Activated CD4-positive, alpha-beta T cell treated with anti-CD3 and anti-CD28 coated beads, Interleukin-2, amount 10 ng/mL, durations not matched to agents 7 days and 5 days (primary cell): ENCODE measurements at regions not wholly inside any gene's neighbourhood (a gene's known extent, or its start where the extent isn't known, plus 50 kb on each side); places are given as distances from the start of the nearest gene placed in this dataset.
A peak's percentile ranks its signal among the peaks of the same experiment; 100 is the strongest.
"Not testable (repeated sequence)": the region's sequence is repeated elsewhere in the genome, so short reads cannot be mapped to it uniquely, and the experiment has no call there.

Experiments
- CTCF ChIA-PET: fragments of 350-600 bp; sonication (Branson Sonifier 250); formaldehyde crosslinking; loops from one replicate; lab custom pipeline; 2021; ENCODE audit warnings: antibody characterized with exemption; lab: Charles Lee
- POLR2A ChIA-PET: fragments of 350-600 bp; sonication (Branson Sonifier 250); formaldehyde crosslinking; loops from one replicate; lab custom pipeline; 2021; ENCODE audit warnings: antibody characterized with exemption; lab: Charles Lee
- DNase-seq: peaks from one replicate; pipeline ENCODE4 v3.0.0-alpha.2; 2020
- H3K27ac Mint-ChIP-seq: one replicate; pipeline ENCODE4 v1.8.0; 2021; ENCODE audit warnings: mild to moderate bottlenecking, moderate library complexity, mixed read lengths
- H3K27me3 Mint-ChIP-seq: one replicate; pipeline ENCODE4 v1.8.0; 2021; ENCODE audit warnings: mixed read lengths
- H3K36me3 Mint-ChIP-seq: one replicate; pipeline ENCODE4 v1.8.0; 2021; ENCODE audit warnings: low read depth, mixed read lengths
- H3K4me1 Mint-ChIP-seq: one replicate; pipeline ENCODE4 v1.8.0; 2021; ENCODE audit warnings: mixed read lengths
- H3K4me3 Mint-ChIP-seq: one replicate; pipeline ENCODE4 v1.8.0; 2021; ENCODE audit warnings: mild to moderate bottlenecking, moderate library complexity, mixed read lengths
- H3K9me3 Mint-ChIP-seq: one replicate; pipeline ENCODE4 v1.8.0; 2021; ENCODE audit warnings: mixed read lengths

DNA sequence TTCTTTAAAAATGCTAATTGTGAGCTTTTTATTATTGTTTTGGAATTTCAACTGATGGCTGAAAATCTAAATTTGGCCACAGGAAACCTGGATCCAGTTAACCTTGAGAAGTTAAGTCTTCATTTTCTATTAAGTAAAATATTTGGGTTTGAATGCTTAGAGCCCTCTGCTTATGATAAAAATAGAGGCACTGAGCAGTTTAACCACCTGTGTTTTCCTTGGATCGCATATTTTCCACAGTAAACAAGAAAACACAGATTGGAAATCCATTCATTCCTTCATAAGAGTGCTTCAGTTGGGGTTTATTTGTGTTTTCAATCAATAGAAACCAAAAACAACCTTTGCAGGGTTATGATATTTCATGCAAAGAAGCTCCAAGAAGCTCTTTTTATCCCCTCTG is 77.2 kb upstream of the HES1 start:
- ChIA-PET POLR2A (no interaction called here), CTCF (interaction anchor here (0.6 to 1.4 kb wide), 4 partner anchors 14 to 257 kb away, joined by 3 to 8 read pairs (median 4); no protein-coding TSS in a partner anchor)
- H3K9me3 Mint-ChIP-seq, result no peaks in the 10 kb centered on the region
- peaks cover 9% of the 10 kb centered on the region for H3K27me3 Mint-ChIP-seq
- no peak overlapping the region for H3K4me3 Mint-ChIP-seq
- peaks cover 13% of the 10 kb centered on the region for H3K4me1 Mint-ChIP-seq
- no peaks in the 10 kb centered on the region for H3K36me3 Mint-ChIP-seq
- DNase-seq, result no peak
- no peak overlapping the region for H3K27ac Mint-ChIP-seq

DNA sequence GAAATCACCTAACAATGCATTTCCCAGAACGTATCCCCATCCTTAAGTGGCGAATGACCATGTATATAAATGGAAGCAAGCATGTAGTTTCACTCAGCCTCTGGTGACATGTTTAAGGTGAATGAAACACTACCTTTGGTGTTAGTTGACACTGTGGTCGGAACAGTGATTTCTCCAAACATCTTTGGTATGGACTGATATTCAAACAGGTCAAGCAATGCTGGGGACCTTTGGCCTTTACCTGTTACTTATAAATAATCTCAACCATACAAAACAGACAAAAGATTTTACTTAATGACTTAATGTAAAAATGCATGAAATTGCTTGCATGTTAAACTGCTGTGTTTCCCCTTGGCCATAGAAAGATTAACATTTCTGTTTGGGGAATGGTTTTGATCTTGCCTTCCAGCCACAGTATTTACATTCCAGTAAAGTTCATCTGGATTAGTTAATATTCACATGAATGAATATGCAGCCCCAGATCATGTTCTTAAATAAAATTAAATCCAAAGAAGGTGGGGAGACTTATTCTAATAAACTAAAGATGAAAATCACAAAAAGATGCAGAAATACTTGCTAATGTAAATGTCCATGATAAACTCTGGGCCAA is 74.4 kb upstream of the HES1 start:
- POLR2A ChIA-PET, result no interaction called here
- CTCF ChIA-PET, result interaction anchor here (0.7 kb wide), 2 partner anchors 43 to 236 kb away, joined by 3 to 5 read pairs; no protein-coding TSS in a partner anchor
- peaks cover 16% of the 10 kb centered on the region for H3K27me3 Mint-ChIP-seq
- no peaks in the 10 kb centered on the region for H3K9me3 Mint-ChIP-seq
- H3K27ac Mint-ChIP-seq, result no peak overlapping the region
- H3K4me3 Mint-ChIP-seq, result no peak overlapping the region
- H3K4me1 Mint-ChIP-seq, result peaks cover 13% of the 10 kb centered on the region
- no peak for DNase-seq
- peaks cover 3% of the 10 kb centered on the region for H3K36me3 Mint-ChIP-seq

DNA sequence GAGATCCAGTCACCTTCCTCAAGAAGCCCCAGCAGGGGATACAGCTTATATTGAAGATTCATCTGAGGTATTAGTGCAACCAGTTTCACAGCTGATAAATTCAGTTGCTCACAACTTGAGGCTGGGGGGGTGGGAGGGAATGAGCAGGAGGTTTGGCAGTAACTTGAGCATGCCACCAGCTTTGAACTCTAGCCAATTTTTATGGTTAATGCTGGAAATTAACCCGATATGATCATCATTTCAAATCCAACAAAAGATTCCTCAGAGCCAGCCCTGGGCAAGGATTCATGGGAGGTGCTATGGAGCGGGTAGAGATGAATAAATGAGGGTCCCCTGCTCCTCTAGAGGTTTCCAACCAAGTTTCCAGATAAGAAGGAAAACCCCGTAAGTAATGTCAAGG is 73.1 kb upstream of the HES1 start:
- CTCF ChIA-PET, result interaction anchor here (1.1 kb wide), 1 partner anchor 12 kb away, joined by 3 read pairs; no protein-coding TSS in a partner anchor
- peaks cover 5% of the 10 kb centered on the region for H3K9me3 Mint-ChIP-seq
- POLR2A ChIA-PET, result no interaction called here
- peaks cover 9% of the 10 kb centered on the region for H3K4me1 Mint-ChIP-seq
- H3K36me3 Mint-ChIP-seq, result peaks cover 3% of the 10 kb centered on the region
- H3K27me3 Mint-ChIP-seq, result peaks cover 24% of the 10 kb centered on the region
- H3K27ac Mint-ChIP-seq, result no peak overlapping the region
- H3K4me3 Mint-ChIP-seq, result no peak overlapping the region
- no peak for DNase-seq

DNA sequence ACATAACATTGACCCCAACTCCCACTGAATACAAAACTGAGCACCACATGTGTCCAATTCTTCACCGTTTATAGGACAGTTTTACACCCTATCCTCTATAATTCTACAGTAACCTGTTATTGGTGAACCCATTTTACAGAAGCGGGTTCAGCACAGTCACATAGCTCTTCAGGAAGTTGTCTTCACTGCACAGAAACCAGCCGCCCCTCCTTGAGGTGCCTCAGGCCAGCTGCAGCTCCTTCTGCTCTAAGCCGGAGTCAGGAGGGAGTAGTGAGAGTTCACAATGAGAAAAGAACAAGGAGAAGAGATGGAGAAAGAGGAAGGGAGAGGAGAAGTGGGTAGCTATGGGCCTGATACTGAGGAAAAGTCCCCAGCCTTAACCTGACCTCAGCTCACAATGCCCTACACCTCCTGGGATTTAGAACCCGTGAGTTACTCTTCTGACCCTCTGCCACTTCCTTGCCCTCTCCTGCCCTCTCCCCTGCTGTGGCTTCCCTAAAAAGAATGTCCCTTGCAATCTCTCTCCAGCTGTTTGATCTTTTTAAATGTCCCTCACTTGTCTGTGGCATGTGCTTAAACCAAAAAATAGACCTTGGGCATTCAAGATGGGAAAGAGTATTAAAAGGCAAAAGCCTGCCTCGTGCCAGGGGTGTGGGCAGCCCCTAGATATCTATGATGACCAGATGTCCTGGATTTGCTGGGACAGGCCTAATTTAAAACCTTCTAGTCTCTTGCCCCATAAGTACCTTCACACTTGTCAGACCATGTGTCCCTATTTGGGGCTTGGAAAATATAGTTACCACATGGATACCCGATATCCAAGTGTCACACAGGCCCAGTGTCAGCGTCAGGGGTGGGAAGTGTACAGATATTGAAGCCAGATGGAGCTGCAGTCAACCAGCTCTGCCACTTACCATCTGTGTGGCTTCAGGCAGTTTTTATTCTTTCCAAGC is 71.3 kb upstream of the HES1 start:
- Mint-ChIP-seq H3K36me3 (peaks cover 3% of the 10 kb centered on the region), H3K9me3 (peaks cover 12% of the 10 kb centered on the region), H3K27me3 (peaks cover 35% of the 10 kb centered on the region), H3K27ac (no peak overlapping the region), H3K4me1 (peaks cover 5% of the 10 kb centered on the region), H3K4me3 (no peak overlapping the region)
- POLR2A ChIA-PET, result interaction anchor here (0.6 kb wide), 1 partner anchor 9 kb away, joined by 3 read pairs; no protein-coding TSS in a partner anchor
- CTCF ChIA-PET, result interaction anchor here (1.1 kb wide), 1 partner anchor 18 kb away, joined by 3 read pairs; no protein-coding TSS in a partner anchor
- DNase-seq, result no peak

DNA sequence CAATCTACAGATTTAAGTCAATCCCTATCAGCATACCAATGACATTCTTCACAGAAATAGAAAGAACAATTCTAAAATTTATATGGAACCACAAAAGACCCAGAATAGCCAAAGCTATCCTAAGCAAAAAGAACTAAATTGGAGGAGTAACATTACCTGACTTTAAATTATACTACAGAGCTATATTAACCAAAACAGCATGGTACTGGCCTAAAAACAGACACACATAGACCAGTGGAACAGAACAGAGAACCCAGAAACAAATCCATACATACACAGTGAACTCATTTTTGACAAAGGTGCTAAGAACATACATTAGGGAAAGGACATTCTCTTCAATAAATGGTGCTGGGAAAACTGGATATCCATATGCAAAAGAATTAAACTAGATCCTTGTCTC is 68.6 kb upstream of the HES1 start:
- H3K36me3 Mint-ChIP-seq, POLR2A ChIA-PET, H3K27ac Mint-ChIP-seq, DNase-seq, H3K4me3 Mint-ChIP-seq: not testable (repeated sequence)
- Mint-ChIP-seq H3K9me3 (peaks cover 12% of the 10 kb centered on the region), H3K4me1 (peaks cover 17% of the 10 kb centered on the region), H3K27me3 (peaks cover 50% of the 10 kb centered on the region)
- CTCF ChIA-PET, result interaction anchor here (0.8 to 1.3 kb wide), 3 partner anchors 17 to 42 kb away, joined by 3 read pairs; no protein-coding TSS in a partner anchor

DNA sequence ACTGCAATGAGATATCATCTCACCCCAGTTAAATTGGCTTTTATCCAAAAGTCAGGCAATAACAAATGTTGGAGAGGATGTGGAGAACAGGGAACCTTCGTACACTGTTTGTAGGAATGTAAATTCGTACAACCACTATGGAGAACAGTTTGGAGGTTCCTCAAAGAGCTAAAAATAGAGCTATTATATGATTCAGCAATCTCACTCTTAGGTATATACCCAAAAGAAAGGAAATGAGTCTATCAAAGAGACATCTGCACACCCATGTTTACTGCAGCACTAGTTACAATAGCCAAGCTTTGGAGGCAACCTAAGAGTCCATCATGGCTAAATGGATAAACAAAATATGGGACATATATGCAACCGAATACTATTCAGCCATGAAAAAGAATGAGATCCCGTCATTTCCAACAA is 68.0 kb upstream of the HES1 start:
- ChIA-PET POLR2A (interaction anchor here (0.7 kb wide), 1 partner anchor 37 kb away, joined by 7 read pairs; no protein-coding TSS in a partner anchor), CTCF (interaction anchor here (0.8 to 1.3 kb wide), 3 partner anchors 16 to 41 kb away, joined by 3 read pairs; no protein-coding TSS in a partner anchor)
- Mint-ChIP-seq H3K9me3 (peaks cover 12% of the 10 kb centered on the region), H3K4me3 (no peak overlapping the region), H3K36me3 (peaks cover 7% of the 10 kb centered on the region), H3K27ac (no peak overlapping the region), H3K27me3 (peaks cover 56% of the 10 kb centered on the region), H3K4me1 (peaks cover 18% of the 10 kb centered on the region)
- no peak for DNase-seq

DNA sequence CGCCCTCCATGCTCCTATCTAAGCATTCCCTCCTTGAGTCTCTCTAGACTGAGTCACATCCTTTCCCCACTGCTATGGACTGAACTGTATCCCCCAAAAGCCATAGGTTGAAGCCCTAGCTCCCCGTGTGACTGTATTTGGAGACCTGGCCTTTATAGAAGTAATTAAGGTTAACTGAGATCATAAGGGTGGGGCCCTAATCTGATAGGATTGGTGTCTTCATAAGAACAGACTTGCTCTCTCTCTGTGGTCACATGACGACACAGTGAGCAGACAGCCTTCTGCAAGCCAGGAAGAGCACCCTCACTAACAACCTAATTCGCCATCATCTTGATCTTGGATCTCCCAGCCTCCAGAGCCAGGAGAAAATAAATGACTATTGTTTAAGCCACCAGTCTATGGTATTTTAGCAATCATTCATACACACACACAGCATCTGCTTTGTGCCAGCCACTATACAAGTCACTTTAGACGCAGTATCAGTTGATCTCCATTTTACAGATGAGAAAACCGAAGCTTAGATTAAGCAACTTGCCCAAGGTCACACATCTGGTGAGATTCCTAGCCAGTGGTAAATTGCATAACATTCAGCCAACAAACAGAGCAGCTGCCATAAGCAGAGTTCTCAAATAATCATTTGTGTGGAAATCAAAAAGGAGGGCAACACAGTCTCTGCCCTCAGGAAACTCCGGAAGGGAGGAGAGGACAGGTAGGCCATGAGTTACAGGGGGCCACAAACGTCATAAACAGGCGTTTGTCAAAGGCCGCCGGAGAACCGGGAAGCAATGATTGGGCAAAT is 66.3 kb upstream of the HES1 start:
- peak overlapping the region; percentile 56 for H3K4me3 Mint-ChIP-seq
- POLR2A ChIA-PET, result no interaction called here
- H3K9me3 Mint-ChIP-seq, result peaks cover 12% of the 10 kb centered on the region
- no peak for DNase-seq
- peaks cover 68% of the 10 kb centered on the region for H3K27me3 Mint-ChIP-seq
- peaks cover 7% of the 10 kb centered on the region for H3K36me3 Mint-ChIP-seq
- CTCF ChIA-PET, result interaction anchor here (1.1 to 1.2 kb wide), 2 partner anchors 9 to 247 kb away, joined by 3 read pairs; no protein-coding TSS in a partner anchor
- H3K27ac Mint-ChIP-seq, result no peak overlapping the region
- H3K4me1 Mint-ChIP-seq, result peaks cover 18% of the 10 kb centered on the region

DNA sequence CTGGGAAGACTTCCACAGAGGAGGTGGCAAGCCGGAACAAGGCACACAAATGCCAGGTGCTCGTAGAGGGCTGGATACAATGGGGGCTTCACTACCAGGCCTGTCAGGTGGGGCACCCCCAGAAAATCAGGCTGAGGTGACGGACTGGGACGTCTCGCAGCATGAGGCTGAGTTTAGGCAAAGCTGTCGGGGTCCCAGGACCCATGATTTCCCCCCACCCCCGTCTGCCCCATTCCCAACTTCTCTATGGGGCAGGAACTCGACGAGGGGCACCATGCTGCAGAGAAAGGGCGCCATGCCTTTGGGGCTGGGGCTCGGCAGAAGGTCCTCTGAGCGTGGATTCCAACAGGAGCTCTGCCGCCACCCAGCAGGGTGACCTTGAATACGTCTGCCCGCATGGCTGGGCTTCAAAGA is 65.7 kb upstream of the HES1 start:
- peaks cover 18% of the 10 kb centered on the region for H3K4me1 Mint-ChIP-seq
- POLR2A ChIA-PET, result no interaction called here
- CTCF ChIA-PET, result interaction anchor here (1.2 kb wide), 1 partner anchor 246 kb away, joined by 3 read pairs; no protein-coding TSS in a partner anchor
- peak overlapping the region; percentile 59 for H3K4me3 Mint-ChIP-seq
- DNase-seq, result no peak
- peaks cover 7% of the 10 kb centered on the region for H3K36me3 Mint-ChIP-seq
- H3K27me3 Mint-ChIP-seq, result peaks cover 72% of the 10 kb centered on the region
- no peak overlapping the region for H3K27ac Mint-ChIP-seq
- peaks cover 12% of the 10 kb centered on the region for H3K9me3 Mint-ChIP-seq

DNA sequence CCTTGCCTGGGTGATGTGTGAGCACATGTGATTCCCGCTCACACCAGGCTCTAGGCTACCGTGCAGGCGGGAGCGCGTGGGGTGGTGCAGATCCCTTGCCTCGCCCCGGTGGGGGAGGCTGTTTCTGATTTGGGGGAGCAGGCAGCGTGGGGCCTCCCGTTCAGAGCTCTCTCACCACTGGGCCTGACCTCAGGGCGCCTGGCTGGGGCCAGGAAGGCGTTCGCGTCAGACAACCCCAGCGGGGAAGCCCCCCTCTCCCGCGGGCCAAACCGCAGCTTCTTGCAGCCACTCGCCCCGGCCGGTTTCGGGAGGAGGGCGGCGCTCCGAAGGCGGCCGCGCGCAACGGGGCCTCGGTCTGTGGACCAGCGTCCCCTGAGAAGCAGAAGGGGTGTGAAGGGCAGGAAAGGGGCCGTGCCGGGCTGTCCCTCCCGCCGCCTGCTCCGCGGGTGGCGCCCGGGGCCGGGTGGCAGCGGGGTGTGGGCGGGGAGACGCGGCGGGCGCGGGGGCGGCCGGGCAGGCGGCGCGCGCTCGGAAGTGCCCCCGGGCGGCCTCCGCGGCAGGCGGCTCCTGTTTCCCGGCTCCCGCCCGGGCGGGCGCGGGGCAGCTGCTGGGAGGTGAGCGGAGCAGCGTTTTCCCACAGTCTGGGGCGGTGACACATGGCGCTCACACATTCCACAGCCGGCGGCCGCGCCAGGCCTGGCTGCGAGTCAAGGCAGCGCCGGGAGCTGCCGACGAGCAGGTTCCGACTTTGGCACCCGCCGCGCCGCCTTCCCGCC is 65.1 kb upstream of the HES1 start:
- Mint-ChIP-seq H3K9me3 (peaks cover 12% of the 10 kb centered on the region), H3K4me1 (peaks cover 18% of the 10 kb centered on the region), H3K27me3 (peaks cover 73% of the 10 kb centered on the region), H3K27ac (no peak overlapping the region), H3K36me3 (peaks cover 7% of the 10 kb centered on the region), H3K4me3 (peak overlapping the region; percentile 59)
- ChIA-PET CTCF (interaction anchor here (1.2 kb wide), 1 partner anchor 246 kb away, joined by 3 read pairs; no protein-coding TSS in a partner anchor), POLR2A (no interaction called here)
- DNase-seq, result peak; percentile 48

DNA sequence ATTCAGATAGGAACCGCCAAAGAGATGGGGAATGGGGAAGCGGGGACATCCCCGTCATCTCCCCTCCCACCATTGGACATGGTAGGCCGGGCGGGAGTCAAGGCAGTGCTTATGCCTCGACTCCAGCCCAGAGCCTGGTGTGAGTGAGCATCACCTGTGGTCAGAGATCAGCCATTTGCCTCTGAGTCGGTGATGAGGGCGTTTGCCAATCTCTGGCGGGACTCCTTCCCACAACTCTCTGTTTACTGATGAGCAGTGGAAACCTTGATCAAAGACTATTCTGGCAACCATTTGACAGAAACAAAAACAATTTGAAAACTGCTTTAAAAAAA is 63.9 kb upstream of the HES1 start:
- peaks cover 72% of the 10 kb centered on the region for H3K27me3 Mint-ChIP-seq
- peaks cover 12% of the 10 kb centered on the region for H3K9me3 Mint-ChIP-seq
- ChIA-PET POLR2A (no interaction called here), CTCF (no interaction called here)
- no peak overlapping the region for H3K27ac Mint-ChIP-seq
- H3K36me3 Mint-ChIP-seq, result peaks cover 4% of the 10 kb centered on the region
- DNase-seq, result no peak
- H3K4me3 Mint-ChIP-seq, result peak overlapping the region; percentile 49
- peaks cover 18% of the 10 kb centered on the region for H3K4me1 Mint-ChIP-seq

DNA sequence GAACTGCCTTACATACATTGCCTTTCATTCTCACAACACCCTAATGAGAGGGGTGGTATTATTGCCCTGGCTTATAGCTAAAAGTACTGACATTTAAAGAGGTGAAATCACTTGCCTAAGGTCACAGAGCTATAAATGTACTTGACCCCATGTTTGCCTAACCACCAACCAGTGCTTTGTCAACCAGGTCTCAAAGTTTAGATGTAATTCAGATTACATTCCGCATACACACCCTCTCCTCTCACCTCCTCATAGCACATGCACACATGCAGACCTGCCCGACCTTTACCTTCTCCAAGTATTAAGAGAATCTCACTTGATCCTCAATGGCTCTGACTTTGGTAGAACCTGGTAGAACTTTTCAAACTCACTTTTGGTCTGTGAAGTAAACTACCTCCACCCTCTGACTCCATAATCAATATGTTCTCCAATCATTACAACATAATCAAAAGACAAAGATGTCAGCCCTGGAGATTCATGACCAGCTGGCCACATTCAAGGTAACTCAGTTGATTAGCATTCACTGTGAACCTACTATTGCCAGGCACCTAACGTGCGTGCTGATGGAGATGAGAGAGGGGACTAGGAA is 63.2 kb upstream of the HES1 start:
- H3K4me3 Mint-ChIP-seq, result no peak overlapping the region
- ChIA-PET CTCF (interaction anchor here (0.6 kb wide), 1 partner anchor 243 kb away, joined by 4 read pairs; no protein-coding TSS in a partner anchor), POLR2A (no interaction called here)
- H3K27me3 Mint-ChIP-seq, result peaks cover 70% of the 10 kb centered on the region
- peaks cover 18% of the 10 kb centered on the region for H3K4me1 Mint-ChIP-seq
- peaks cover 4% of the 10 kb centered on the region for H3K36me3 Mint-ChIP-seq
- DNase-seq, result no peak
- no peak overlapping the region for H3K27ac Mint-ChIP-seq
- H3K9me3 Mint-ChIP-seq, result peaks cover 7% of the 10 kb centered on the region
